ENCODE measurements at regions not wholly inside any gene's neighbourhood (a gene's known extent, or its start where the extent isn't known, plus 50 kb on each side); places are given as distances from the start of the nearest gene placed in this dataset.

DNA sequence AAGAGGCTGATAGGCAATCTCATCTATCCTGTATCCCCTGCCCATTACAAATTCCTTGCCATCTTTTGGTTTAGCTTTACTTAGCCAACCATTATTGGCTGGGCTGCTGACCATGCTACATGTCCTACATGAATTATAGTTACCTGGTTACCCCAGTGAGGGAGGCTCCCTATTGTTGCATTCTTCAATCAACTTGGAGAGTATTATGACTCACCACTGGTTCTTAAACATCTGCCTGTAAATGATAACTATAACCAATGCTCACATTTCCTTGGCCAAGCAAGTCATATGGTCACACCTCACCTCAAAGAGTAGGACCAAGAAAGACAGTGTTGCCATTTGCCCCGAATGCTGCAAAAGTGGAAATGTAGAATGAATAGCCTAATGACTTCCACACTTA, 297.6 kb downstream of the IL15 start:
- TF ChIP-seq ZNF8 (CRISPR knock-in tag; IDR thresholded peaks at IDR 0.05), result no peak
- no peak for TF ChIP-seq ZFP30 (CRISPR knock-in tag; IDR thresholded peaks at IDR 0.05)
- no peak for TF ChIP-seq RARB (CRISPR knock-in tag; IDR thresholded peaks at IDR 0.05)

All from SK-N-SH treated with all-trans-retinoic acid at 6 μM for 48 hours (cell line).